ENCODE measurements at regions not wholly inside any gene's neighbourhood (a gene's known extent, or its start where the extent isn't known, plus 50 kb on each side); places are given as distances from the start of the nearest gene placed in this dataset.

DNA sequence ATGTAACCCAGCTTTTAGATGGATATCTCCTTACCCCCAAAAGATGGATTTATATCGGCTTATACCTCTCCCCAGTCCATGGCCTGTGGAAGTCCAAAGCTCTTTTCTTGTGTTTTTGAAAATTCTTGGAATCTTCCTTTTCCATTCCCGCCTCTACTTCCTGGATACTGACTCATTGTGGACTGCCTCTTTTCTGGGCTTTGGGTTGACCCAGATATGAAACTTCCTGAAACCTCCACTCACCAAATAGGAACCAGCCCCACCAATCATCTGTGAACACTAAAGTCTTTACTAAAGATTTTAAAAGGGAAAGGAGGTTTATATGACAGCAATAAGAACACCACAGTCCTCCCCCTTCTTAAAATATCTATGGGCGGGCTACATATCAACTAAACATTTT is 163.4 kb upstream of the SYN3 start:
- intact Hi-C loops (cut with DNase I): no loop called here
- no peak overlapping the region for H3K27ac ChIP-seq
- no peaks in the 10 kb centered on the region for H3K4me1 ChIP-seq
- no peak for DNase-seq
- H3K27me3 ChIP-seq: no peaks in the 10 kb centered on the region
- no peak for ATAC-seq
- no peaks in the 10 kb centered on the region for H3K36me3 ChIP-seq
- no peaks in the 10 kb centered on the region for H3K9me3 ChIP-seq
- TF ChIP-seq, protein P1, sequence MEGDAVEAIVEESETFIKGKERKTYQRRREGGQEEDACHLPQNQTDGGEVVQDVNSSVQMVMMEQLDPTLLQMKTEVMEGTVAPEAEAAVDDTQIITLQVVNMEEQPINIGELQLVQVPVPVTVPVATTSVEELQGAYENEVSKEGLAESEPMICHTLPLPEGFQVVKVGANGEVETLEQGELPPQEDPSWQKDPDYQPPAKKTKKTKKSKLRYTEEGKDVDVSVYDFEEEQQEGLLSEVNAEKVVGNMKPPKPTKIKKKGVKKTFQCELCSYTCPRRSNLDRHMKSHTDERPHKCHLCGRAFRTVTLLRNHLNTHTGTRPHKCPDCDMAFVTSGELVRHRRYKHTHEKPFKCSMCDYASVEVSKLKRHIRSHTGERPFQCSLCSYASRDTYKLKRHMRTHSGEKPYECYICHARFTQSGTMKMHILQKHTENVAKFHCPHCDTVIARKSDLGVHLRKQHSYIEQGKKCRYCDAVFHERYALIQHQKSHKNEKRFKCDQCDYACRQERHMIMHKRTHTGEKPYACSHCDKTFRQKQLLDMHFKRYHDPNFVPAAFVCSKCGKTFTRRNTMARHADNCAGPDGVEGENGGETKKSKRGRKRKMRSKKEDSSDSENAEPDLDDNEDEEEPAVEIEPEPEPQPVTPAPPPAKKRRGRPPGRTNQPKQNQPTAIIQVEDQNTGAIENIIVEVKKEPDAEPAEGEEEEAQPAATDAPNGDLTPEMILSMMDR (IDR thresholded peaks at IDR 0.05): no peak
- no peak overlapping the region for H3K4me3 ChIP-seq

DNA sequence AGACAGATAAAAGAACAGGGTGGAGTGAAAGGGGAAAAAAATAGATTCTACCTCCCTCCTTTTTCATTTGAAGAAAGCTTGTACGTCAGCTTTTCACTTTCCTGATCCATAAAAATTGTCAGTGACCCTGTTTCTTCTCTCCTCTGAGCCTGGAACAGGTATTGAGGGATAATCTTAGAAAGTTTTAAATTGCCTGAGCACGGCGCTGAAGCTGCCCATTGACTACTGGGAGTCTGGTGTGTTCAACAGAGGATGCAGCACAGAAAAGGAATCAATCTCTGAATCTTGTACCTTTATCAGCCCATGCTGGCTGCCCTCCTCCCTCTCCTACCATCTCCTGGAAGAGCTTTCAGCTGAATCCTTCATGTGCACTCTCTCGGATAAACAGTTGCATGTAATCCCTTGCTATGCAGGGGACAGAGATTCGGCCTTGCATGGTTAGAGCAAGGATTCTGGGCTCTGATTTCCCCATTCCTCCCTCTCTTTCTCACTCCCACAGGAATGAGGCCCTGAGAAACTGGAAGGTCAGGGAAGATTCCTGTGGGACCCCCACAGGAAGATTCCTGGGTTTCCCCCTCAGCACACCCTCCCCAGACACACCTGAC is 162.4 kb upstream of the SYN3 start:
- Histone ChIP-seq H3K36me3 (no peaks in the 10 kb centered on the region), H3K9me3 (no peaks in the 10 kb centered on the region), H3K4me1 (no peaks in the 10 kb centered on the region), H3K27ac (no peak overlapping the region), H3K27me3 (no peaks in the 10 kb centered on the region), H3K4me3 (no peak overlapping the region)
- no peak for ATAC-seq
- intact Hi-C loops (cut with DNase I): no loop called here
- DNase-seq: no peak
- TF ChIP-seq, protein P1 (IDR thresholded peaks at IDR 0.05): no peak

DNA sequence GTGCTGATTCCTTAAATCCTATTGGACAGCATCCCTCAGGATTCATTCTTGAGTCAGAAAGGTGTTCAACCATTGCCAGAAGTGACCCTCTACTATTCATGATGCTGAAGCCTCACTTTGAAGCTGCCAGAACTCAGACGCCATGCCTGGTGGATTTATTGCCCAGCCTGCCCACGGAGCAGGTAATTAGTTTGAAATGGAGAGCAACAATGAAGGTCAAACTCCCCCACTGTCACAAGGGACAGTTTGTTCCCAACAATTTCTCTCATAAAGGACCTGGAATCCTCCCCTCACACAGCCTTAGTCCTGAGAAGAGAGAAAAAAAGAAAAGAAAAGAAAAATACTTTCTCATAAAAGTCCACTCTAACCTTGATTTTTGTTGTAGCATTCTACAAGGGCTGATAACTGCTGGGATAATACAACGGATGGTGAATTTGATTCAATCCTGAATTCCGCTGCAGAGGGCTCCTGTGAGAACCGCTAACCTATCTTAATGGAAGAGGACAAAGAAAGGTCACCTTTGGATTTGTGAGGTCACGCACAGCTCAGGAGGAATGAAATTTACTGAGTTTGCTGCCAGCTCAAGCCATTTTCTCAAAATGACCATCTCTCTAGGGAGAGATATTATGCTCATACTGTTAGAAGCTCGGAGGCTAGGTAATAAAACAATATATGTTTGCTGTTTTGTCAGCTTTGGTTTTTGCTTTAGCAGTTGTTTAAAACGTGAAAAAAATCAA is 161.6 kb upstream of the SYN3 start:
- H3K27ac ChIP-seq: no peak overlapping the region
- no peak for ATAC-seq
- H3K27me3 ChIP-seq: no peaks in the 10 kb centered on the region
- DNase-seq: no peak
- no peak overlapping the region for H3K4me3 ChIP-seq
- TF ChIP-seq, protein P1 (IDR thresholded peaks at IDR 0.05): no peak
- H3K9me3 ChIP-seq: no peaks in the 10 kb centered on the region
- no peaks in the 10 kb centered on the region for H3K36me3 ChIP-seq
- no peaks in the 10 kb centered on the region for H3K4me1 ChIP-seq
- intact Hi-C loops (cut with DNase I): no loop called here

DNA sequence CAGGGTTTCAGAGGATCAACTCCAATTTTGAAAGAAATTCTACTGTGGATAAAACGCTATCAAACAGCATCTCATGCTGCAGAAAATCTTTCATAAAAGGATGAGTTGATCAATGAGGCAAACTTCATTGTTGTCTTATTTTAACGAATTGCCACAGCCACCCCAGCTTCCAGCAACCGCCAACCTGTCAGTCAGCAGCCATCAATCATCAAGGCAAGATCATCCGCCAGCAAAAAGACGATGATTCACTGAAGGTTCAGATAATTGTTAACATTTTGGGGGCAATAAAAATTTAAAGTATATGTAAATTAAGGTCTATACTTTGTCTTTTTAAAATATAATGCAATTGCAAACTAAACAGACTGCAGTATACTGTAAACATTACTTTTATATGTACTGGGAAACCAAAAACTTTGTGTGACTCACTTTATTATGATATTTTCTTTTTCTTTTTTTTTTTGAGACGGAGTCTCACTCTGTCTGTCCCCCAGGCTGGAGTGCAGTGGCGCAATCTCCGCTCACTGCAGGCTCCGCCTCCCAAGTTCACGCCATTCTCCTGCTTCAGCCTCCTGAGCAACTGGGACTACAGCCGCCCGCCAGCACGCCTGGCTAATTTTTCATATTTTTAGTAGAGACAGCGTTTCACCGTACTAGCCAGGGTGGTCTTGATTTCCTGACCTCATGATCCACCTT is 155.3 kb upstream of the SYN3 start:
- Histone ChIP-seq H3K4me1 (no peaks in the 10 kb centered on the region), H3K27ac (no peak overlapping the region), H3K9me3 (no peaks in the 10 kb centered on the region), H3K27me3 (peaks cover 14% of the 10 kb centered on the region), H3K4me3 (no peak overlapping the region), H3K36me3 (no peaks in the 10 kb centered on the region)
- TF ChIP-seq, protein P1 (IDR thresholded peaks at IDR 0.05): no peak
- intact Hi-C loops (cut with DNase I): no loop called here
- ATAC-seq (no peak), DNase-seq (no peak)

DNA sequence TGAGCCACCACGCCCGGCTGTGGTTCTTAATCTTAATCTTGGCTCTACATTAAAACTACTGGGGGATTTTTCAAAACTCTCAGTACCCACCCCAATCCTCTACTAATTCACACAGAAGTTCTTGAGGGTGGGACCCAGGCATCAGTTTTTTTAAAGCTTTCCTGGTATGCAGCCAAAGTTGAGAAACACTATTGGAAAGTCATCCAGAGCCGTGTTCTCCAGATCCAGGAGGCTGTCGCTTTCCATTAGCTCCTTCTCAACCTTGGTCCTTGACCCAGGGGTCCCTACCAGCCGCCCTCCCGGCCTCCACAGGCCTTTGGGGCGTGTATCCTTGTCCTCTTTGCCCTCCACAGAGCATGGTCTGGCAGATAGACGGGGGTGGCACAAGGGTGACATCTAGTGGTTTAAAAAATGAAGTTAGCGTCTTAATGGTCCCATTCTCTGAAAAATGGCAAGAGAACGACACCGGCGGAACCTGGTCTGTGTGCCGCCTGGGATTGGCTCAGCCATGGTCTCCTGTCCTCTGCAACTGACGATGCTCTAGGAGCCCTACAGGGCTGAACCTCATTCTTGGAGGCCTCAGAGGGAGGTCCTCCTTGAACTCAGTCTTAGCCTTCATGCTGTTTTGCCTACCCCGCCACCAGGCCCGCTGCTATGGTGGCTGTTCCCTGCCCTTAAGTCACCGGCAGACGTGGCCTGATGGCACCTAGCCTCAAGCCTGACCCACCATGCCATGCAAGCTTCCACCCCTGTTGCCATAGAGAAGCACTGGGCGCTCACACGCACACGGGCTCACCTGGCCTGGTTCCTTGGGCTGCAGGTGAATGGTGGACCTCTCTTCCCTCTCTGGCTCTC is 152.0 kb upstream of the SYN3 start:
- peak; percentile 81 for ATAC-seq
- intact Hi-C loops (cut with DNase I): no loop called here

More for the DNA sequence above, 152.0 kb upstream of the SYN3 start:
- no peaks in the 10 kb centered on the region for H3K36me3 ChIP-seq
- no peak overlapping the region for H3K27ac ChIP-seq
- TF ChIP-seq, protein P1 (IDR thresholded peaks at IDR 0.05): peak; percentile 60
- no peaks in the 10 kb centered on the region for H3K9me3 ChIP-seq
- DNase-seq: no peak
- no peak overlapping the region for H3K4me3 ChIP-seq
- H3K4me1 ChIP-seq: no peaks in the 10 kb centered on the region
- peaks cover 14% of the 10 kb centered on the region for H3K27me3 ChIP-seq
